ENCODE measurements at regions not wholly inside any gene's neighbourhood (a gene's known extent, or its start where the extent isn't known, plus 50 kb on each side); places are given as distances from the start of the nearest gene placed in this dataset.

DNA sequence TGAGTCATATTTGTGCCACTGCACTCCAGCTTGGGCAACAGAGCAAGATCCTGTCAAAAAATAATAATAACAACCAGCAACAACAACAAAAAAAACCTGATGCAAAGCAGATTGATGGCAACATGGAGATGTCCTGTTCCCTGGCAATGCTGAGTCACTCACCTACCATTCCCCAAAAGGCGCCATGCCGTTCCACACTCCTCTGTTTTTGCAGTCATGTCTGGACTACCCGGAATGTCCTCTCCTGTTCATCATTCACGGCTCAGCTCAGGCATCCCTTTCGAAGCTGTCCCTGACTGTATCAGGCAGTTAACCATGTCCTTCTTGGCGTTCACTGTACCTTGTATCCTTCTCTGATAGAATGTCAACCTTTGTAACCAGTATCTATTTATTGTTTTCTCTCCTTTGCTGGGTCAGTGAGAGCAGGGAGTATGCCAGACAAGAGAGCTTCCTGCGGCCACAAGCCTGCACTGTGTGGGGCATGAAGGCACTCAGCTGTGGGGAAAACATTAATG lies 147.7 kb downstream of the ABCC12 start:
- TF ChIP-seq, protein P1, sequence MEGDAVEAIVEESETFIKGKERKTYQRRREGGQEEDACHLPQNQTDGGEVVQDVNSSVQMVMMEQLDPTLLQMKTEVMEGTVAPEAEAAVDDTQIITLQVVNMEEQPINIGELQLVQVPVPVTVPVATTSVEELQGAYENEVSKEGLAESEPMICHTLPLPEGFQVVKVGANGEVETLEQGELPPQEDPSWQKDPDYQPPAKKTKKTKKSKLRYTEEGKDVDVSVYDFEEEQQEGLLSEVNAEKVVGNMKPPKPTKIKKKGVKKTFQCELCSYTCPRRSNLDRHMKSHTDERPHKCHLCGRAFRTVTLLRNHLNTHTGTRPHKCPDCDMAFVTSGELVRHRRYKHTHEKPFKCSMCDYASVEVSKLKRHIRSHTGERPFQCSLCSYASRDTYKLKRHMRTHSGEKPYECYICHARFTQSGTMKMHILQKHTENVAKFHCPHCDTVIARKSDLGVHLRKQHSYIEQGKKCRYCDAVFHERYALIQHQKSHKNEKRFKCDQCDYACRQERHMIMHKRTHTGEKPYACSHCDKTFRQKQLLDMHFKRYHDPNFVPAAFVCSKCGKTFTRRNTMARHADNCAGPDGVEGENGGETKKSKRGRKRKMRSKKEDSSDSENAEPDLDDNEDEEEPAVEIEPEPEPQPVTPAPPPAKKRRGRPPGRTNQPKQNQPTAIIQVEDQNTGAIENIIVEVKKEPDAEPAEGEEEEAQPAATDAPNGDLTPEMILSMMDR (IDR thresholded peaks at IDR 0.05), result no peak
- no peak for TF ChIP-seq POLR2A (IDR thresholded peaks at IDR 0.05)
